HEK293T (cell line): ENCODE measurements at regions not wholly inside any gene's neighbourhood (a gene's known extent, or its start where the extent isn't known, plus 50 kb on each side); places are given as distances from the start of the nearest gene placed in this dataset.

Experiments used
- CTCF ChIA-PET: fragments of 350-600 bp; formaldehyde crosslinking; extraction: SDS; loops from one replicate; lab custom pipeline; 2021; ENCODE audit warnings: antibody characterized with exemption, inconsistent platforms; lab: Yijun Ruan, JAX
- POLR2A ChIA-PET: fragments of 350-600 bp; formaldehyde crosslinking; extraction: SDS; loops from one replicate; lab custom pipeline; 2020; ENCODE audit warnings: antibody characterized with exemption, inconsistent platforms; lab: Yijun Ruan, JAX
- DNase-seq: peaks from one replicate; pipeline ENCODE4 v3.0.0; 2012; ENCODE audit warnings: mixed read lengths; ENCODE audit errors: extremely low spot score
- ARNT ChIP-seq: fragments of 450-650 bp; IDR thresholded peaks from 2 replicates; pipeline ENCODE4 v1.6.1; 2017; ENCODE audit warnings: mild to moderate bottlenecking
- BHLHE40 ChIP-seq: fragments of 450-650 bp; IDR thresholded peaks from 2 replicates; pipeline ENCODE4 v1.6.1; 2016; ENCODE audit warnings: mild to moderate bottlenecking, moderate library complexity, borderline replicate concordance
- CTBP1 ChIP-seq: fragments of 450-650 bp; IDR thresholded peaks from 2 replicates; pipeline ENCODE4 v1.6.1; 2016; ENCODE audit warnings: borderline replicate concordance
- ELF4 ChIP-seq: fragments of 450-650 bp; IDR thresholded peaks from 2 replicates; pipeline ENCODE4 v1.6.1; 2017; ENCODE audit warnings: antibody characterized with exemption
- FOXA1 ChIP-seq: fragments of 450-650 bp; IDR thresholded peaks from 2 replicates; pipeline ENCODE4 v1.6.1; 2016; ENCODE audit warnings: mild to moderate bottlenecking
- FOXK2 ChIP-seq: fragments of 450-650 bp; IDR thresholded peaks from 2 replicates; pipeline ENCODE4 v1.6.1; 2016; ENCODE audit warnings: mild to moderate bottlenecking
- FOXM1 ChIP-seq: fragments of 450-650 bp; IDR thresholded peaks from 2 replicates; pipeline ENCODE4 v1.6.1; 2017; ENCODE audit warnings: mild to moderate bottlenecking, borderline replicate concordance
- HDGF ChIP-seq: fragments of 450-650 bp; IDR thresholded peaks from 2 replicates; pipeline ENCODE4 v1.6.1; 2017; ENCODE audit warnings: antibody characterized with exemption, borderline replicate concordance
- L3MBTL2 ChIP-seq: fragments of 450-650 bp; conservative IDR thresholded peaks from 2 replicates; pipeline ENCODE4 v1.6.1; 2016; ENCODE audit warnings: mild to moderate bottlenecking
- LEF1 ChIP-seq: fragments of 450-650 bp; IDR thresholded peaks from 2 replicates; pipeline ENCODE4 v1.6.1; 2017; ENCODE audit warnings: mild to moderate bottlenecking, borderline replicate concordance
- NFRKB ChIP-seq: fragments of 450-650 bp; IDR thresholded peaks from 2 replicates; pipeline ENCODE4 v1.6.1; 2016; ENCODE audit warnings: mild to moderate bottlenecking, moderate library complexity
- PKNOX1 ChIP-seq: fragments of 450-650 bp; IDR thresholded peaks from 2 replicates; pipeline ENCODE4 v1.6.1; 2016
- SP1 ChIP-seq: fragments of 450-650 bp; IDR thresholded peaks from 2 replicates; pipeline ENCODE4 v1.6.1; 2017
- SUZ12 ChIP-seq: fragments of 450-650 bp; IDR thresholded peaks from 2 replicates; pipeline ENCODE4 v1.6.1; 2016; ENCODE audit warnings: mild to moderate bottlenecking
- TARDBP ChIP-seq: fragments of 450-650 bp; IDR thresholded peaks from 2 replicates; pipeline ENCODE4 v1.6.1; 2016
- ZNF384 ChIP-seq: fragments of 450-650 bp; IDR thresholded peaks from 2 replicates; pipeline ENCODE4 v1.6.1; 2016

- TF ChIP-seq NFRKB (no peak), PKNOX1 (no peak), TARDBP (no peak)
- POLR2A ChIA-PET, result no interaction called here
- CTCF ChIA-PET, result no interaction called here
- DNase-seq, result no peak
Observed at GRCh38 chr7:53920011-53920410, 622.2 kb upstream of the VSTM2A start.

GRCh38 chr7:53940483-53940882 is 601.7 kb upstream of the VSTM2A start:
- TF ChIP-seq L3MBTL2 (no peak), FOXK2 (no peak), CTBP1 (no peak), TARDBP (no peak), SP1 (no peak), LEF1 (no peak), FOXM1 (no peak), PKNOX1 (no peak), NFRKB (no peak), ARNT (no peak), ZNF384 (no peak), BHLHE40 (no peak), ELF4 (no peak)
- no peak for DNase-seq
- CTCF ChIA-PET, result no interaction called here
- POLR2A ChIA-PET, result no interaction called here

GRCh38 chr7:53947732-53948131 is 594.4 kb upstream of the VSTM2A start:
- DNase-seq, result no peak
- ChIA-PET CTCF (no interaction called here), POLR2A (no interaction called here)
- no peak for TF ChIP-seq TARDBP
- TF ChIP-seq ELF4, result no peak
- TF ChIP-seq PKNOX1, result no peak
- TF ChIP-seq FOXK2, result no peak
- no peak for TF ChIP-seq LEF1
- no peak for TF ChIP-seq HDGF
- TF ChIP-seq CTBP1, result no peak
- no peak for TF ChIP-seq FOXA1
- TF ChIP-seq SP1, result no peak

GRCh38 chr7:53965716-53966115 is 576.5 kb upstream of the VSTM2A start:
- no peak for DNase-seq
- TF ChIP-seq FOXK2 (no peak), SUZ12 (no peak), LEF1 (no peak), CTBP1 (no peak), L3MBTL2 (no peak), FOXM1 (no peak), SP1 (no peak), HDGF (no peak), ELF4 (no peak), ZNF384 (no peak), PKNOX1 (no peak), ARNT (no peak), NFRKB (no peak), FOXA1 (no peak), BHLHE40 (no peak), TARDBP (no peak)
- CTCF ChIA-PET, result no interaction called here
- POLR2A ChIA-PET, result no interaction called here

GRCh38 chr7:53983480-53983879 is 558.7 kb upstream of the VSTM2A start:
- DNase-seq, result no peak
- ChIA-PET CTCF (no interaction called here), POLR2A (no interaction called here)
- TF ChIP-seq L3MBTL2, result no peak
- no peak for TF ChIP-seq LEF1
- no peak for TF ChIP-seq ZNF384
- TF ChIP-seq FOXM1, result no peak
- no peak for TF ChIP-seq BHLHE40
- no peak for TF ChIP-seq HDGF
- no peak for TF ChIP-seq ARNT
- no peak for TF ChIP-seq PKNOX1
- no peak for TF ChIP-seq SUZ12
- TF ChIP-seq SP1, result no peak
- no peak for TF ChIP-seq ELF4
- TF ChIP-seq CTBP1, result no peak
- no peak for TF ChIP-seq FOXA1

GRCh38 chr7:53984776-53985175 is 557.4 kb upstream of the VSTM2A start:
- ChIA-PET POLR2A (no interaction called here), CTCF (no interaction called here)
- no peak for DNase-seq
- TF ChIP-seq ARNT (no peak), ELF4 (no peak), FOXK2 (no peak), ZNF384 (no peak), PKNOX1 (no peak), TARDBP (no peak), CTBP1 (no peak), SUZ12 (no peak)
